ENCODE measurements at regions not wholly inside any gene's neighbourhood (a gene's known extent, or its start where the extent isn't known, plus 50 kb on each side); places are given as distances from the start of the nearest gene placed in this dataset.

- no peaks in the 10 kb centered on the region for H3K9me3 Mint-ChIP-seq
- no peaks in the 10 kb centered on the region for H3K4me1 Mint-ChIP-seq
- no peak overlapping the region for H3K27ac Mint-ChIP-seq
- no peak overlapping the region for H3K4me3 Mint-ChIP-seq
- DNase-seq = no peak
- no peaks in the 10 kb centered on the region for H3K36me3 Mint-ChIP-seq
- H3K27me3 Mint-ChIP-seq = peaks cover 12% of the 10 kb centered on the region
Measured at GRCh38 chr1:63042278-63042677, 258.3 kb downstream of the ATG4C start.

- Mint-ChIP-seq H3K4me3 (no peak overlapping the region), H3K36me3 (no peaks in the 10 kb centered on the region), H3K4me1 (no peaks in the 10 kb centered on the region), H3K9me3 (no peaks in the 10 kb centered on the region), H3K27me3 (peaks cover 13% of the 10 kb centered on the region), H3K27ac (no peak overlapping the region)
- no peak for DNase-seq
Measured at GRCh38 chr1:63046539-63046938, 262.6 kb downstream of the ATG4C start.

- Mint-ChIP-seq H3K36me3 (no peaks in the 10 kb centered on the region), H3K4me3 (no peak overlapping the region), H3K4me1 (no peaks in the 10 kb centered on the region), H3K27ac (no peak overlapping the region), H3K9me3 (no peaks in the 10 kb centered on the region), H3K27me3 (peaks cover 9% of the 10 kb centered on the region)
- no peak for DNase-seq
Measured at GRCh38 chr1:63049135-63049534, 265.2 kb downstream of the ATG4C start.

- Mint-ChIP-seq H3K4me1 (no peaks in the 10 kb centered on the region), H3K9me3 (no peaks in the 10 kb centered on the region), H3K36me3 (no peaks in the 10 kb centered on the region), H3K27me3 (peaks cover 8% of the 10 kb centered on the region), H3K4me3 (no peak overlapping the region), H3K27ac (no peak overlapping the region)
- no peak for DNase-seq
Measured at GRCh38 chr1:63051356-63051755, 267.4 kb downstream of the ATG4C start.

GRCh38 chr1:63051886-63052285 is 268.0 kb downstream of the ATG4C start:
- no peak for DNase-seq
- Mint-ChIP-seq H3K4me1 (no peaks in the 10 kb centered on the region), H3K4me3 (no peak overlapping the region), H3K36me3 (no peaks in the 10 kb centered on the region), H3K27me3 (peaks cover 9% of the 10 kb centered on the region), H3K27ac (no peak overlapping the region), H3K9me3 (no peaks in the 10 kb centered on the region)

- Mint-ChIP-seq H3K27me3 (peaks cover 14% of the 10 kb centered on the region), H3K9me3 (no peaks in the 10 kb centered on the region), H3K27ac (no peak overlapping the region), H3K4me1 (no peaks in the 10 kb centered on the region), H3K36me3 (no peaks in the 10 kb centered on the region), H3K4me3 (no peak overlapping the region)
- no peak for DNase-seq
Measured at GRCh38 chr1:63054184-63054583, 268.2 kb upstream of the FOXD3 start.

- no peak for DNase-seq
- Mint-ChIP-seq H3K27ac (no peak overlapping the region), H3K4me3 (no peak overlapping the region), H3K27me3 (no peaks in the 10 kb centered on the region), H3K9me3 (no peaks in the 10 kb centered on the region), H3K36me3 (no peaks in the 10 kb centered on the region), H3K4me1 (no peaks in the 10 kb centered on the region)
Measured at GRCh38 chr1:63063367-63063766, 259.0 kb upstream of the FOXD3 start.

GRCh38 chr1:63064135-63064534 is 258.2 kb upstream of the FOXD3 start:
- H3K27ac Mint-ChIP-seq = no peak overlapping the region
- DNase-seq = no peak
- no peaks in the 10 kb centered on the region for H3K9me3 Mint-ChIP-seq
- H3K4me3 Mint-ChIP-seq = no peak overlapping the region
- no peaks in the 10 kb centered on the region for H3K27me3 Mint-ChIP-seq
- no peaks in the 10 kb centered on the region for H3K36me3 Mint-ChIP-seq
- H3K4me1 Mint-ChIP-seq = no peaks in the 10 kb centered on the region

GRCh38 chr1:63068626-63069025 is 253.7 kb upstream of the FOXD3 start:
- H3K9me3 Mint-ChIP-seq = no peaks in the 10 kb centered on the region
- H3K27me3 Mint-ChIP-seq = peaks cover 20% of the 10 kb centered on the region
- H3K36me3 Mint-ChIP-seq = no peaks in the 10 kb centered on the region
- no peak overlapping the region for H3K4me3 Mint-ChIP-seq
- H3K4me1 Mint-ChIP-seq = no peaks in the 10 kb centered on the region
- DNase-seq = no peak
- H3K27ac Mint-ChIP-seq = no peak overlapping the region

- no peak overlapping the region for H3K4me3 Mint-ChIP-seq
- no peaks in the 10 kb centered on the region for H3K36me3 Mint-ChIP-seq
- H3K4me1 Mint-ChIP-seq = no peaks in the 10 kb centered on the region
- H3K27ac Mint-ChIP-seq = no peak overlapping the region
- H3K27me3 Mint-ChIP-seq = peaks cover 26% of the 10 kb centered on the region
- no peaks in the 10 kb centered on the region for H3K9me3 Mint-ChIP-seq
- DNase-seq = no peak
Measured at GRCh38 chr1:63069214-63069613, 253.2 kb upstream of the FOXD3 start.

- no peaks in the 10 kb centered on the region for H3K36me3 Mint-ChIP-seq
- peaks cover 54% of the 10 kb centered on the region for H3K27me3 Mint-ChIP-seq
- no peak overlapping the region for H3K27ac Mint-ChIP-seq
- peaks cover 3% of the 10 kb centered on the region for H3K9me3 Mint-ChIP-seq
- H3K4me3 Mint-ChIP-seq = no peak overlapping the region
- H3K4me1 Mint-ChIP-seq = no peaks in the 10 kb centered on the region
- no peak for DNase-seq
Measured at GRCh38 chr1:63073309-63074306, 248.8 kb upstream of the FOXD3 start.

GRCh38 chr1:63074321-63074720 is 248.0 kb upstream of the FOXD3 start:
- no peaks in the 10 kb centered on the region for H3K4me1 Mint-ChIP-seq
- H3K36me3 Mint-ChIP-seq = no peaks in the 10 kb centered on the region

GRCh38 chr1:63082766-63083165 is 239.6 kb upstream of the FOXD3 start:
- H3K4me3 Mint-ChIP-seq = no peak overlapping the region
- no peaks in the 10 kb centered on the region for H3K4me1 Mint-ChIP-seq
- peaks cover 11% of the 10 kb centered on the region for H3K27me3 Mint-ChIP-seq

More at GRCh38 chr1:63074321-63074720, 248.0 kb upstream of the FOXD3 start:
- Mint-ChIP-seq H3K4me3 (no peak overlapping the region), H3K9me3 (peaks cover 3% of the 10 kb centered on the region), H3K27me3 (peaks cover 54% of the 10 kb centered on the region), H3K27ac (no peak overlapping the region)
- DNase-seq = no peak

GRCh38 chr1:63087966-63088365 is 234.4 kb upstream of the FOXD3 start:
- Mint-ChIP-seq H3K4me3 (no peak overlapping the region), H3K9me3 (no peaks in the 10 kb centered on the region), H3K36me3 (no peaks in the 10 kb centered on the region), H3K4me1 (no peaks in the 10 kb centered on the region), H3K27me3 (peaks cover 11% of the 10 kb centered on the region), H3K27ac (no peak overlapping the region)
- no peak for DNase-seq

More at GRCh38 chr1:63082766-63083165, 239.6 kb upstream of the FOXD3 start:
- DNase-seq = no peak
- Mint-ChIP-seq H3K9me3 (no peaks in the 10 kb centered on the region), H3K27ac (no peak overlapping the region), H3K36me3 (no peaks in the 10 kb centered on the region)

- peaks cover 13% of the 10 kb centered on the region for H3K27me3 Mint-ChIP-seq
- no peaks in the 10 kb centered on the region for H3K4me1 Mint-ChIP-seq
- no peak for DNase-seq
- no peak overlapping the region for H3K4me3 Mint-ChIP-seq
- H3K27ac Mint-ChIP-seq = no peak overlapping the region
- H3K36me3 Mint-ChIP-seq = no peaks in the 10 kb centered on the region
- H3K9me3 Mint-ChIP-seq = no peaks in the 10 kb centered on the region
Measured at GRCh38 chr1:63099188-63099587, 223.2 kb upstream of the FOXD3 start.

- Mint-ChIP-seq H3K27me3 (peaks cover 15% of the 10 kb centered on the region), H3K9me3 (no peaks in the 10 kb centered on the region), H3K4me3 (no peak overlapping the region), H3K4me1 (no peaks in the 10 kb centered on the region), H3K36me3 (no peaks in the 10 kb centered on the region), H3K27ac (no peak overlapping the region)
- DNase-seq = no peak
Measured at GRCh38 chr1:63101336-63101735, 221.0 kb upstream of the FOXD3 start.

Data from activated naive CD8-positive, alpha-beta T cell treated with anti-CD3 and anti-CD28 coated beads for 36 hours (primary cell).